Neuron (in vitro differentiated cells): ENCODE measurements at regions not wholly inside any gene's neighbourhood (a gene's known extent, or its start where the extent isn't known, plus 50 kb on each side); places are given as distances from the start of the nearest gene placed in this dataset.

Experiments used
- H2AFZ ChIP-seq: one replicate; pipeline ENCODE4 v1.6.1; 2013; ENCODE audit warnings: low read depth, mild to moderate bottlenecking, inconsistent platforms, low read length, moderate library complexity
- H3K27me3 ChIP-seq: one replicate; pipeline ENCODE4 v1.6.1; 2013; ENCODE audit warnings: low read length; ENCODE audit not compliant: insufficient read depth
- H3K36me3 ChIP-seq: one replicate; pipeline ENCODE4 v1.6.1; 2013; ENCODE audit warnings: low read length; ENCODE audit not compliant: insufficient read depth
- H3K4me1 ChIP-seq: one replicate; pipeline ENCODE4 v1.6.1; 2013; ENCODE audit warnings: low read length; ENCODE audit not compliant: insufficient read depth
- H3K4me3 ChIP-seq: 2 replicates; pipeline ENCODE4 v1.5.1; 2013; ENCODE audit warnings: mild to moderate bottlenecking, low read length, moderate library complexity
- H3K9me3 ChIP-seq: one replicate; pipeline ENCODE4 v1.6.1; 2013; ENCODE audit warnings: low read length

GRCh38 chr4:148812101-148812500 is 369.9 kb upstream of the NR3C2 start:
- Histone ChIP-seq H3K36me3 (no peaks in the 10 kb centered on the region), H3K4me3 (no peak overlapping the region), H3K4me1 (no peaks in the 10 kb centered on the region), H2AFZ (no peak overlapping the region), H3K27me3 (no peaks in the 10 kb centered on the region), H3K9me3 (no peaks in the 10 kb centered on the region)

- Histone ChIP-seq H3K9me3 (no peaks in the 10 kb centered on the region), H3K4me3 (no peak overlapping the region), H3K27me3 (no peaks in the 10 kb centered on the region), H3K36me3 (no peaks in the 10 kb centered on the region), H2AFZ (no peak overlapping the region), H3K4me1 (no peaks in the 10 kb centered on the region)
These were observed 368.2 kb upstream of the NR3C2 start for GRCh38 chr4:148810461-148810860.

DNA sequence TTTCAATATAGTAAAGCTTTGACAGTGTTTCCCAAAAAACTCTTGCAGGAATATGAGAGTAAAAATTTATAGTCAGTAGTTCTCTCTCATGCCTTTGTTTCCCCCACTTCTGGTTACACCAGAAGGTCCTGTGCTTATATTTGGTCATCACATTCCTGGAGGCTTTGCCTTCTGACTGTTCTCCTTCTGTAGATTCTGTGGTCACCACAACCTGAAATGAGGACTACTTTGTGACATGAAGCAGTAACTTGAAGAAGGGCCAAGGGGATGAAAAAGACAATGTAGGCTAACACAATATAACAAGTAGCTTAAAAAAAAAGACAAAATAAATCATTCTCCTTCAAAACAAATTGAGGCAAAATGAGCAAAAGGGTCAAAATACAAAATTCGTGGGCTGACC is 366.2 kb upstream of the NR3C2 start:
- no peaks in the 10 kb centered on the region for H3K36me3 ChIP-seq
- no peaks in the 10 kb centered on the region for H3K4me1 ChIP-seq
- H2AFZ ChIP-seq: no peak overlapping the region
- no peak overlapping the region for H3K4me3 ChIP-seq
- H3K9me3 ChIP-seq: no peaks in the 10 kb centered on the region
- H3K27me3 ChIP-seq: no peaks in the 10 kb centered on the region

GRCh38 chr4:148800940-148801339 is 358.7 kb upstream of the NR3C2 start:
- no peaks in the 10 kb centered on the region for H3K36me3 ChIP-seq
- no peak overlapping the region for H2AFZ ChIP-seq
- H3K4me3 ChIP-seq: no peak overlapping the region
- H3K9me3 ChIP-seq: no peaks in the 10 kb centered on the region
- H3K4me1 ChIP-seq: no peaks in the 10 kb centered on the region
- no peaks in the 10 kb centered on the region for H3K27me3 ChIP-seq

GRCh38 chr4:148800336-148800885 is 358.2 kb upstream of the NR3C2 start:
- H2AFZ ChIP-seq: no peak overlapping the region
- H3K9me3 ChIP-seq: no peaks in the 10 kb centered on the region
- no peaks in the 10 kb centered on the region for H3K27me3 ChIP-seq
- H3K4me3 ChIP-seq: no peak overlapping the region
- H3K36me3 ChIP-seq: no peaks in the 10 kb centered on the region
- no peaks in the 10 kb centered on the region for H3K4me1 ChIP-seq

DNA sequence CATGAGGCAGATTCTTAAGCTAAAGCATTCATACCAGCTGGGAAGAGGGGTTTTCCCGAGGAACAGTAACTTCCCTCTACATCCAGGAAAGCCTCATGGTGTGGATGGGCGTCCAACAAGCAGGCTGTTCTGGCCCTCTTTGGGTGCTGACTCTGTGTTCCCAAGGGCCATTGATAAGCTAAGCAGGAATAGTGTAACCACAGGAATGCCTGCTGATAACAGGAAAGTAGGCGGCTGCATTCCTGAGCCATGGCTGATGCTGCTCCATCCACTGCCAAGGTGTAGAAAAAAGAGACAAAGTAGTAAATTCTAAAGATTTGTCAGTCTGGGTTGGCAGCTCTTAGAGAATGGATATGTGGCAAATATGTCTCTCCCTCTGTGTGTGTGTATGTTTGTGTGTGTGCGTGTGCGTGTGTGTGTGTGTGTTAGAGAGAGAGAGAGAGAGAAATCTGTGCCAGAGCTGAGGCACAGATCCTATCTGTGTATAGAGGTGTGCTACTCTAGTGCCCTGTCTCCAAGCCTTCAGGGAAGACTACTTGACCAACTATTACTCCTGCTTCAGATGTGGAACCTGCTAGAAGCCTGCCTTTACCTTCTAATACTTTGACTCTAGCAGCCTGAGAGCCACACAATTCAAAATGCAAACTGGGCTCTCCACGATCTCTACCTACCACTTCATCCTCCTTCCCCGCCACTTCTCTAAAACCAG is 353.1 kb upstream of the NR3C2 start:
- no peaks in the 10 kb centered on the region for H3K36me3 ChIP-seq
- H2AFZ ChIP-seq: no peak overlapping the region
- no peak overlapping the region for H3K4me3 ChIP-seq
- H3K9me3 ChIP-seq: no peaks in the 10 kb centered on the region
- no peaks in the 10 kb centered on the region for H3K4me1 ChIP-seq
- H3K27me3 ChIP-seq: no peaks in the 10 kb centered on the region

GRCh38 chr4:148793221-148793620 is 351.0 kb upstream of the NR3C2 start:
- Histone ChIP-seq H3K9me3 (no peaks in the 10 kb centered on the region), H3K27me3 (no peaks in the 10 kb centered on the region), H3K4me1 (no peaks in the 10 kb centered on the region), H2AFZ (no peak overlapping the region), H3K4me3 (no peak overlapping the region), H3K36me3 (no peaks in the 10 kb centered on the region)

- Histone ChIP-seq H3K4me1 (no peaks in the 10 kb centered on the region), H3K27me3 (no peaks in the 10 kb centered on the region), H3K4me3 (no peak overlapping the region), H3K9me3 (no peaks in the 10 kb centered on the region), H2AFZ (no peak overlapping the region), H3K36me3 (no peaks in the 10 kb centered on the region)
These were observed 348.5 kb upstream of the NR3C2 start for GRCh38 chr4:148790691-148791090.

- Histone ChIP-seq H3K9me3 (no peaks in the 10 kb centered on the region), H3K36me3 (no peaks in the 10 kb centered on the region), H3K27me3 (no peaks in the 10 kb centered on the region), H3K4me1 (no peaks in the 10 kb centered on the region), H2AFZ (no peak overlapping the region), H3K4me3 (no peak overlapping the region)
These were observed 348.0 kb upstream of the NR3C2 start for GRCh38 chr4:148790246-148790645.

- no peaks in the 10 kb centered on the region for H3K36me3 ChIP-seq
- no peak overlapping the region for H3K4me3 ChIP-seq
- H3K27me3 ChIP-seq: no peaks in the 10 kb centered on the region
- H3K9me3 ChIP-seq: no peaks in the 10 kb centered on the region
- no peak overlapping the region for H2AFZ ChIP-seq
- no peaks in the 10 kb centered on the region for H3K4me1 ChIP-seq
These were observed 345.7 kb upstream of the NR3C2 start for GRCh38 chr4:148787831-148788477.

DNA sequence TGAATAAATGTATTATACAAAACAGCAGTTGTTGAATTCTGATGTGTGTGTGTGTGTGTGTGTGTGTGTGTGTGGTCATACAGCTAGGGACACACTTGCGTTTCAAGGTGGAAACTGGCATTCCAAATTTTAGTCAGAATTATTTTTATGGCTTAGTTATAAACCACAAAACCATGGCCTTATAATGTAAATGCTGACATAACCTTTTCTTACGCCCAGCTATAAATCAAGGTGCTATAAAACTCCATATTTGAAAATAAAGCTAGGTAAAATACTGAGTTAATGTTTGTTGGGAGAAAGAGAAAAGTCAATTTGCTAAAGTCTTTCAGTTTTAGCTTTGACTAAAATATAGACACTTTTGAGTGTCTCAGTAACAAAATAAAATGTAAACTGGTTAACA is 345.1 kb upstream of the NR3C2 start:
- Histone ChIP-seq H2AFZ (no peak overlapping the region), H3K9me3 (no peaks in the 10 kb centered on the region), H3K4me3 (no peak overlapping the region)

GRCh38 chr4:148786699-148787098 is 344.5 kb upstream of the NR3C2 start:
- Histone ChIP-seq H3K27me3 (no peaks in the 10 kb centered on the region), H3K4me1 (no peaks in the 10 kb centered on the region), H3K9me3 (no peaks in the 10 kb centered on the region), H3K36me3 (no peaks in the 10 kb centered on the region), H3K4me3 (no peak overlapping the region), H2AFZ (no peak overlapping the region)

More for the DNA sequence above, 345.1 kb upstream of the NR3C2 start:
- H3K27me3 ChIP-seq: no peaks in the 10 kb centered on the region
- H3K4me1 ChIP-seq: no peaks in the 10 kb centered on the region
- no peaks in the 10 kb centered on the region for H3K36me3 ChIP-seq

DNA sequence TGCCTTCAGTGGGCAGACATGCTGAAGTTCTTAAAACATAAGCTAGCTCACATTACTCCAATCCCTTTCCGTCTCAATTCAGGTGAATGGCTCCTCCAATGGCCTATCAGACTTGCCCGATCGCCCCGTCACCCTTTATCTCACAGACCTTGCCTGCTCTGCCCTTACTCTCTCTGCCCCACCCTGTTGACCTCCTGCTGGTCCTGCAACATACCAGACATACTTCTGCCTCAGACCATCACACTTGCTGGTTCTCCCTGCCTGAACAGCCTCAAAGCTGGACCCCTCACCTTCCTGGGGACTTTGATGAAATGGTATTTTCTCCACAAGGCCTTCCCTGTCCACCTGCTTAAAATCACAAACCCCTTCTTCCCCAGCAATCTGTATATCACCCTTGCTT is 340.1 kb upstream of the NR3C2 start:
- no peak overlapping the region for H2AFZ ChIP-seq
- no peaks in the 10 kb centered on the region for H3K9me3 ChIP-seq
- no peaks in the 10 kb centered on the region for H3K36me3 ChIP-seq
- H3K4me1 ChIP-seq: no peaks in the 10 kb centered on the region
- H3K4me3 ChIP-seq: no peak overlapping the region
- no peaks in the 10 kb centered on the region for H3K27me3 ChIP-seq
